GM12878 (cell line): ENCODE measurements at regions not wholly inside any gene's neighbourhood (a gene's known extent, or its start where the extent isn't known, plus 50 kb on each side); places are given as distances from the start of the nearest gene placed in this dataset.

ENCODE experiments used
- ATAC-seq: fragments of 200-7000 bp; cut with Tn5 transposase; 3 replicates; pipeline ENCODE4 v1.9.1; 2020; ENCODE audit warnings: mild to moderate bottlenecking, moderate library complexity
- BruUV-seq: library from RNA; stranded (reverse); fragments of 400-500 nt; replicated peaks from 2 replicates; lab custom pipeline; 2021; lab: Mats Ljungman, UMichigan
- CTCF ChIA-PET: fragments of 300-600 bp; sonication (Branson Sonifier 250); formaldehyde crosslinking; extraction: SDS; loops from one replicate; lab custom pipeline; 2021; ENCODE audit warnings: inconsistent platforms; lab: Yijun Ruan, JAX
- POLR2A ChIA-PET: fragments of 350-600 bp; formaldehyde crosslinking; extraction: SDS; loops from one replicate; lab custom pipeline; 2021; ENCODE audit warnings: inconsistent platforms; lab: Charles Lee
- RAD21 ChIA-PET: fragments of 300-600 bp; sonication (Branson Sonifier 250); formaldehyde crosslinking; loops from one replicate; lab custom pipeline; 2023; ENCODE audit warnings: antibody characterized with exemption; ENCODE audit not compliant: unreplicated experiment; lab: Charles Lee
- SMC1A ChIA-PET: fragments of 300-600 bp; sonication (Branson Sonifier 250); formaldehyde crosslinking; loops from one replicate; lab custom pipeline; 2023; ENCODE audit not compliant: unreplicated experiment, uncharacterized antibody; lab: Charles Lee
- DNase-seq: peaks from one replicate; pipeline ENCODE4 v3.0.0-alpha.2; 2011; ENCODE audit warnings: low read depth, low spot score
- FAIRE-seq: peaks from 3 replicates; lab custom pipeline; 2011; peaks lifted over from hg19 to GRCh38; lab: Jason Lieb, UNC
- H2AFZ ChIP-seq: 2 replicates; pipeline ENCODE4 v1.6.0; 2011; ENCODE audit warnings: low read depth, low read length, control low read depth; ENCODE audit not compliant: control insufficient read depth
- H3K27ac ChIP-seq: 2 replicates; pipeline ENCODE4 v1.5.1; 2011; ENCODE audit warnings: control low read depth; ENCODE audit not compliant: control insufficient read depth, insufficient read depth
- H3K27me3 ChIP-seq, 2 experiments: replicated peaks in 1 of 2; 2 replicates each; pipeline versions ENCODE4 v1.6.0 to v1.6.1; 2011; ENCODE audit warnings: low read length in 1 of 2; ENCODE audit not compliant: control insufficient read depth in 2 of 2, insufficient read depth in 2 of 2
- H3K36me3 ChIP-seq, 2 experiments: 2 replicates each; pipeline ENCODE4 v1.5.1; 2011; ENCODE audit warnings: low read length in 1 of 2; ENCODE audit not compliant: control insufficient read depth in 2 of 2, insufficient read depth in 2 of 2
- H3K4me1 ChIP-seq: 2 replicates; pipeline ENCODE4 v1.6.1; 2011; ENCODE audit warnings: mild to moderate bottlenecking, low read length, moderate library complexity, mixed read lengths; ENCODE audit not compliant: control insufficient read depth, insufficient read depth
- H3K4me2 ChIP-seq: 2 replicates; pipeline ENCODE4 v1.6.0; 2011; ENCODE audit warnings: control low read depth; ENCODE audit not compliant: control insufficient read depth, insufficient read depth
- H3K4me3 ChIP-seq: fragments of 200-600 bp; sonication (generic); 2 replicates; pipeline ENCODE4 v1.5.1; 2016
- H3K79me2 ChIP-seq: 2 replicates; pipeline ENCODE4 v1.6.0; 2011; ENCODE audit warnings: low read length; ENCODE audit not compliant: control insufficient read depth, insufficient read depth
- H3K9ac ChIP-seq: 2 replicates; pipeline ENCODE4 v1.8.0; 2011; ENCODE audit warnings: low read length, control low read depth, mixed read lengths; ENCODE audit not compliant: control insufficient read depth, insufficient read depth
- H3K9me3 ChIP-seq: replicated peaks from 3 replicates; pipeline ENCODE4 v1.5.1; 2011; ENCODE audit warnings: mild to moderate bottlenecking, low read length; ENCODE audit not compliant: control insufficient read depth, insufficient read depth
- H4K20me1 ChIP-seq: 2 replicates; pipeline ENCODE4 v1.6.0; 2011; ENCODE audit not compliant: control insufficient read depth, insufficient read depth
- IRF5 ChIP-seq: fragments of 450-650 bp; IDR thresholded peaks from 2 replicates; pipeline ENCODE4 v1.6.1; 2017; ENCODE audit warnings: borderline replicate concordance
- POLR2A ChIP-seq: IDR thresholded peaks from 2 replicates; pipeline ENCODE4 v1.6.1; 2011; ENCODE audit warnings: low read depth, mild to moderate bottlenecking, low read length
- SREBF1 ChIP-seq: IDR thresholded peaks from 2 replicates; pipeline ENCODE4 v1.6.1; 2012; ENCODE audit warnings: mild to moderate bottlenecking, low read length
- ZBTB33 ChIP-seq: fragments of 450-650 bp; IDR thresholded peaks from 2 replicates; pipeline ENCODE4 v1.6.1; 2017; ENCODE audit warnings: mild to moderate bottlenecking
- whole genome bisulfite sequencing: methylation state at CpG from one replicate; pipeline ENCODE4 v1.1.6; 2016; ENCODE audit warnings: low lambda C conversion rate; ENCODE audit not compliant: insufficient replicate concordance, insufficient coverage; ENCODE audit errors: missing lambda C conversion rate; 5-methylcytosine and 5-hydroxymethylcytosine counted together
- in situ Hi-C: fragments of 300-500 bp; cut with MboI; formaldehyde crosslinking; loops from 9 replicates; pipeline ENCODE4 v1.14.3; 2018; ENCODE audit warnings: mixed read lengths
- intact Hi-C: fragments of 100-400 bp; cut with micrococcal nuclease; formaldehyde crosslinking; loops from one replicate; pipeline ENCODE4 v1.14.2; 2022; ENCODE audit not compliant: unreplicated experiment
- TF ChIP-seq, protein P1 (sequence below): fragments of 450-650 bp; IDR thresholded peaks from 2 replicates; pipeline ENCODE4 v1.6.1; 2014; ENCODE audit warnings: mild to moderate bottlenecking
- TF ChIP-seq, protein P2 (sequence below): fragments of 450-650 bp; IDR thresholded peaks from 2 replicates; pipeline ENCODE4 v1.6.1; 2018; ENCODE audit warnings: mild to moderate bottlenecking, low read depth, moderate library complexity; ENCODE audit not compliant: partially characterized antibody

DNA sequence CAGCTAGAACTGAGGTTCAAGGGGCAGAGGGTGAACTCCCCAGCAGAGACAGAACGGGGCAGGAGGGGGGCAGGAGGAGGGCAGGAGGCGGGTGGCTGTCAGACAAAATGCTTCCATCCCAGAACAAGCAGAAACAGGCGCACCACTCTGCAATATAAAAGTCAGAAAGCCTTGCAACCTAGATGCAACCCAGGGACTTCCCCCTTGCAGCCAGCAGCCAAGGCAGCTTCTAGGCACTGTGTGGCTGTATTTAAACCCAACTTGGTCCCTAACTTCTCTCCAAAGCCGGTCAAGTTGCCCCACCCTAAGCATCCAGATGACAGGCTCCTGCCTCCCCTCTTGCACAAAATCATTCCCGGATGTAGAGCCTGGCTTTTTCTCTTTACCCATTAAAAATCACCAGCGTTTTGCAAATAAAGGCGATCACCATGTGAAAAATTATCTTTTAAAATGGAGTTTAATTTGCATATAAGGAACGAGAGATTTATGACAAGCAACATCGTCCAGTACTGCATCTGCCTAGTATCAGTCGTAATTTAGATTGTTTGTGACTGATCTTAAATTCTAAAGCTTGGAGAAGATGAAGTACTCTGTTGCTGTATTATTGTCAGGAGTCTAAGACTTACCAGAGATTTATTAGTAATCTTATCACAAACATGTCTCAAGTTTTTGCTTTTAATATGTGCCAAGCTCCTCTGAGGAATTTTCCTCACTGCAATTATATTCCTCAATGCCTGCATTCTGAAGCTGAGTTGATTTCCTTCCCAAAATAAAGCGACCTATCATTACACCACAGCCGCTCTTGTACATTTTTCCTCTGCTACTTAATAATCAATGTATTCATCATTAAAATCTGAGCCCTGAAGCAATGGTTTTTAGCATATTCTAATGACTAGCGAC is 307.1 kb upstream of the ZNF507 start:
- intact Hi-C loops: no loop called here
- CTCF ChIA-PET: no interaction called here
- H3K9me3 ChIP-seq: no peaks in the 10 kb centered on the region
- no peak for DNase-seq
- H3K79me2 ChIP-seq: no peaks in the 10 kb centered on the region
- H3K4me3 ChIP-seq: no peak overlapping the region
- TF ChIP-seq SREBF1: no peak
- TF ChIP-seq ZBTB33: no peak
- no peak for TF ChIP-seq POLR2A
- TF ChIP-seq, protein P1, sequence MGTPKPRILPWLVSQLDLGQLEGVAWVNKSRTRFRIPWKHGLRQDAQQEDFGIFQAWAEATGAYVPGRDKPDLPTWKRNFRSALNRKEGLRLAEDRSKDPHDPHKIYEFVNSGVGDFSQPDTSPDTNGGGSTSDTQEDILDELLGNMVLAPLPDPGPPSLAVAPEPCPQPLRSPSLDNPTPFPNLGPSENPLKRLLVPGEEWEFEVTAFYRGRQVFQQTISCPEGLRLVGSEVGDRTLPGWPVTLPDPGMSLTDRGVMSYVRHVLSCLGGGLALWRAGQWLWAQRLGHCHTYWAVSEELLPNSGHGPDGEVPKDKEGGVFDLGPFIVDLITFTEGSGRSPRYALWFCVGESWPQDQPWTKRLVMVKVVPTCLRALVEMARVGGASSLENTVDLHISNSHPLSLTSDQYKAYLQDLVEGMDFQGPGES: no peak
- TF ChIP-seq IRF5: no peak
- TF ChIP-seq, protein P2, sequence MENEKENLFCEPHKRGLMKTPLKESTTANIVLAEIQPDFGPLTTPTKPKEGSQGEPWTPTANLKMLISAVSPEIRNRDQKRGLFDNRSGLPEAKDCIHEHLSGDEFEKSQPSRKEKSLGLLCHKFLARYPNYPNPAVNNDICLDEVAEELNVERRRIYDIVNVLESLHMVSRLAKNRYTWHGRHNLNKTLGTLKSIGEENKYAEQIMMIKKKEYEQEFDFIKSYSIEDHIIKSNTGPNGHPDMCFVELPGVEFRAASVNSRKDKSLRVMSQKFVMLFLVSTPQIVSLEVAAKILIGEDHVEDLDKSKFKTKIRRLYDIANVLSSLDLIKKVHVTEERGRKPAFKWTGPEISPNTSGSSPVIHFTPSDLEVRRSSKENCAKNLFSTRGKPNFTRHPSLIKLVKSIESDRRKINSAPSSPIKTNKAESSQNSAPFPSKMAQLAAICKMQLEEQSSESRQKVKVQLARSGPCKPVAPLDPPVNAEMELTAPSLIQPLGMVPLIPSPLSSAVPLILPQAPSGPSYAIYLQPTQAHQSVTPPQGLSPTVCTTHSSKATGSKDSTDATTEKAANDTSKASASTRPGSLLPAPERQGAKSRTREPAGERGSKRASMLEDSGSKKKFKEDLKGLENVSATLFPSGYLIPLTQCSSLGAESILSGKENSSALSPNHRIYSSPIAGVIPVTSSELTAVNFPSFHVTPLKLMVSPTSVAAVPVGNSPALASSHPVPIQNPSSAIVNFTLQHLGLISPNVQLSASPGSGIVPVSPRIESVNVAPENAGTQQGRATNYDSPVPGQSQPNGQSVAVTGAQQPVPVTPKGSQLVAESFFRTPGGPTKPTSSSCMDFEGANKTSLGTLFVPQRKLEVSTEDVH: no peak
- TF ChIP-seq, all 136 proteins: peak for 0
- BruUV-seq: no TSS peak
- no peak for ATAC-seq
- in situ Hi-C loops: no loop called here
- ChIA-PET SMC1A (no interaction called here), POLR2A (no interaction called here), RAD21 (no interaction called here)
- H4K20me1 ChIP-seq: no peaks in the 10 kb centered on the region
- FAIRE-seq: no peak
- 21% methylated on average over 13 of the region's 13 CpGs for WGBS
- H3K27ac ChIP-seq: no peak overlapping the region
- H3K27me3 ChIP-seq: no peaks in the 10 kb centered on the region
- H2AFZ ChIP-seq: no peak overlapping the region
- no peaks in the 10 kb centered on the region for H3K36me3 ChIP-seq
- H3K4me2 ChIP-seq: no peak overlapping the region
- H3K9ac ChIP-seq: no peak overlapping the region
- H3K4me1 ChIP-seq: no peaks in the 10 kb centered on the region
